ENCODE measurements at regions not wholly inside any gene's neighbourhood (a gene's known extent, or its start where the extent isn't known, plus 50 kb on each side); places are given as distances from the start of the nearest gene placed in this dataset.

GRCh38 chr6:146946559-146946958 lies 257.7 kb upstream of the STXBP5 start:
- H3K9ac ChIP-seq (ENCODE audit: insufficient read depth, low read length), result no peak overlapping the region
- no peak for TF ChIP-seq EZH2 (IDR thresholded peaks at IDR 0.05; ENCODE audit: low read length, missing control alignments)
- TF ChIP-seq CTCF (conservative IDR thresholded peaks at IDR 0.05 in 1 of 2, IDR thresholded peaks at IDR 0.05 in 1 of 2; ENCODE audit: low read depth in 1 of 2, low read length in 2 of 2), result no peak
- no peaks in the 10 kb centered on the region for H3K9me3 ChIP-seq (ENCODE audit: control insufficient read depth, insufficient read depth, low read depth, low read length)
- no peak for DNase-seq (ENCODE audit: low read depth in 2 of 2)
- no peaks in the 10 kb centered on the region for H4K20me1 ChIP-seq (ENCODE audit: control insufficient read depth, extremely low read depth, insufficient read depth, low read length)
- H3K36me3 ChIP-seq (ENCODE audit: control insufficient read depth, insufficient read depth, low read length), result no peaks in the 10 kb centered on the region
- no peak overlapping the region for H3K27ac ChIP-seq (ENCODE audit: insufficient read depth, low read length)
- H3K79me2 ChIP-seq (ENCODE audit: control insufficient read depth, insufficient read depth, low read length), result no peaks in the 10 kb centered on the region
- no peak overlapping the region for H3K4me3 ChIP-seq (replicated peaks in 1 of 4; ENCODE audit: control extremely low read depth in 1 of 4, insufficient read depth in 1 of 4, low read depth in 3 of 4, low read length in 4 of 4)
- no peaks in the 10 kb centered on the region for H3K4me1 ChIP-seq (ENCODE audit: control insufficient read depth, extremely low read depth, insufficient read depth, low read length)
- H3K4me2 ChIP-seq (ENCODE audit: extremely low read depth, insufficient read depth, low read length), result no peak overlapping the region
- H2AFZ ChIP-seq (ENCODE audit: low read length), result no peak overlapping the region
- H3K27me3 ChIP-seq (ENCODE audit: control insufficient read depth, insufficient read depth, low read length), result no peaks in the 10 kb centered on the region

GRCh38 chr6:146948790-146949342 lies 255.4 kb upstream of the STXBP5 start:
- Histone ChIP-seq H4K20me1 (ENCODE audit: control insufficient read depth, extremely low read depth, insufficient read depth, low read length) (no peaks in the 10 kb centered on the region), H3K4me2 (ENCODE audit: extremely low read depth, insufficient read depth, low read length) (no peak overlapping the region), H3K27ac (ENCODE audit: insufficient read depth, low read length) (no peak overlapping the region), H3K4me1 (ENCODE audit: control insufficient read depth, extremely low read depth, insufficient read depth, low read length) (no peaks in the 10 kb centered on the region), H3K9ac (ENCODE audit: insufficient read depth, low read length) (no peak overlapping the region), H3K27me3 (ENCODE audit: control insufficient read depth, insufficient read depth, low read length) (no peaks in the 10 kb centered on the region), H3K36me3 (ENCODE audit: control insufficient read depth, insufficient read depth, low read length) (no peaks in the 10 kb centered on the region), H3K9me3 (ENCODE audit: control insufficient read depth, insufficient read depth, low read depth, low read length) (no peaks in the 10 kb centered on the region), H3K79me2 (ENCODE audit: control insufficient read depth, insufficient read depth, low read length) (no peaks in the 10 kb centered on the region), H3K4me3 (replicated peaks in 1 of 4; ENCODE audit: control extremely low read depth in 1 of 4, insufficient read depth in 1 of 4, low read depth in 3 of 4, low read length in 4 of 4) (no peak overlapping the region), H2AFZ (ENCODE audit: low read length) (no peak overlapping the region)
- peak in 1 of 2 donors; percentile 26 for DNase-seq (ENCODE audit: low read depth in 2 of 2)
- TF ChIP-seq CTCF (conservative IDR thresholded peaks at IDR 0.05 in 1 of 2, IDR thresholded peaks at IDR 0.05 in 1 of 2; ENCODE audit: low read depth in 1 of 2, low read length in 2 of 2) (no peak), EZH2 (IDR thresholded peaks at IDR 0.05; ENCODE audit: low read length, missing control alignments) (no peak)

- H3K79me2 ChIP-seq (ENCODE audit: control insufficient read depth, insufficient read depth, low read length), result no peaks in the 10 kb centered on the region
- no peak overlapping the region for H3K4me3 ChIP-seq (replicated peaks in 1 of 4; ENCODE audit: control extremely low read depth in 1 of 4, insufficient read depth in 1 of 4, low read depth in 3 of 4, low read length in 4 of 4)
- H2AFZ ChIP-seq (ENCODE audit: low read length), result no peak overlapping the region
- DNase-seq (ENCODE audit: low read depth in 2 of 2), result no peak
- no peak overlapping the region for H3K4me2 ChIP-seq (ENCODE audit: extremely low read depth, insufficient read depth, low read length)
- TF ChIP-seq EZH2 (IDR thresholded peaks at IDR 0.05; ENCODE audit: low read length, missing control alignments) (no peak), CTCF (conservative IDR thresholded peaks at IDR 0.05 in 1 of 2, IDR thresholded peaks at IDR 0.05 in 1 of 2; ENCODE audit: low read depth in 1 of 2, low read length in 2 of 2) (no peak)
- no peaks in the 10 kb centered on the region for H3K27me3 ChIP-seq (ENCODE audit: control insufficient read depth, insufficient read depth, low read length)
- no peaks in the 10 kb centered on the region for H3K9me3 ChIP-seq (ENCODE audit: control insufficient read depth, insufficient read depth, low read depth, low read length)
- no peak overlapping the region for H3K27ac ChIP-seq (ENCODE audit: insufficient read depth, low read length)
- H3K9ac ChIP-seq (ENCODE audit: insufficient read depth, low read length), result no peak overlapping the region
- no peaks in the 10 kb centered on the region for H4K20me1 ChIP-seq (ENCODE audit: control insufficient read depth, extremely low read depth, insufficient read depth, low read length)
- no peaks in the 10 kb centered on the region for H3K36me3 ChIP-seq (ENCODE audit: control insufficient read depth, insufficient read depth, low read length)
- H3K4me1 ChIP-seq (ENCODE audit: control insufficient read depth, extremely low read depth, insufficient read depth, low read length), result no peaks in the 10 kb centered on the region
Measured at GRCh38 chr6:146949425-146949824, 254.8 kb upstream of the STXBP5 start.
